ENCODE measurements at regions not wholly inside any gene's neighbourhood (a gene's known extent, or its start where the extent isn't known, plus 50 kb on each side); places are given as distances from the start of the nearest gene placed in this dataset.

DNA sequence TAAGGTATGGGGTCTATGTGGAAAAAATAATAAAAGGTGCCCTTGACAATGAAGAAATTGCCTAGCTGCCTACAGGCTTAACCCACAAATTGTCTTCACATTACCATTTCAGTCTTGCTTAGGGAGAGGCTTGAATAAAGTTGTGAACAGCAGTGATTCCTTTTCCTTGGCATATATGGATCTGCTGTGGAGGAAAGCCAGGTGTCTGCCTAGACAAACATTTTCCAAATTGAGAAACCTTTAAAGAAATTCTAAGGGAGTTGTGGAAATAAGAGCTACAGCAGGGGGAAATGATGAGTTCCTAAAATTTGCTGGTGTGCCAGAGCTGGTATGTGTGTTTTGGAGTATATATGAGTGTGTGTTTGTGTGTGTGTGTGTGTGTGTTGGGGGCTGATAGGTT, 452.1 kb downstream of the NTRK3 start:
- TF ChIP-seq, protein P1, sequence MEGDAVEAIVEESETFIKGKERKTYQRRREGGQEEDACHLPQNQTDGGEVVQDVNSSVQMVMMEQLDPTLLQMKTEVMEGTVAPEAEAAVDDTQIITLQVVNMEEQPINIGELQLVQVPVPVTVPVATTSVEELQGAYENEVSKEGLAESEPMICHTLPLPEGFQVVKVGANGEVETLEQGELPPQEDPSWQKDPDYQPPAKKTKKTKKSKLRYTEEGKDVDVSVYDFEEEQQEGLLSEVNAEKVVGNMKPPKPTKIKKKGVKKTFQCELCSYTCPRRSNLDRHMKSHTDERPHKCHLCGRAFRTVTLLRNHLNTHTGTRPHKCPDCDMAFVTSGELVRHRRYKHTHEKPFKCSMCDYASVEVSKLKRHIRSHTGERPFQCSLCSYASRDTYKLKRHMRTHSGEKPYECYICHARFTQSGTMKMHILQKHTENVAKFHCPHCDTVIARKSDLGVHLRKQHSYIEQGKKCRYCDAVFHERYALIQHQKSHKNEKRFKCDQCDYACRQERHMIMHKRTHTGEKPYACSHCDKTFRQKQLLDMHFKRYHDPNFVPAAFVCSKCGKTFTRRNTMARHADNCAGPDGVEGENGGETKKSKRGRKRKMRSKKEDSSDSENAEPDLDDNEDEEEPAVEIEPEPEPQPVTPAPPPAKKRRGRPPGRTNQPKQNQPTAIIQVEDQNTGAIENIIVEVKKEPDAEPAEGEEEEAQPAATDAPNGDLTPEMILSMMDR (IDR thresholded peaks at IDR 0.05), result no peak
- TF ChIP-seq POLR2AphosphoS5 (IDR thresholded peaks at IDR 0.05) (no peak), POLR2A (IDR thresholded peaks at IDR 0.05) (no peak)

Measured in breast epithelium (tissue), 3 donors.